Iris pigment epithelial cell (primary cell): ENCODE measurements at regions not wholly inside any gene's neighbourhood (a gene's known extent, or its start where the extent isn't known, plus 50 kb on each side); places are given as distances from the start of the nearest gene placed in this dataset.
A peak's percentile ranks its signal among the peaks of the same experiment; 100 is the strongest.
"Not testable (repeated sequence)": the region's sequence is repeated elsewhere in the genome, so short reads cannot be mapped to it uniquely, and the experiment has no call there.

Experiments used
- DNase-seq: peaks from one replicate; pipeline ENCODE4 v3.0.0-alpha.2; 2011; ENCODE audit warnings: low read depth

GRCh38 chr5:152178350-152178699, 226.8 kb downstream of the NMUR2 start:
- no peak for DNase-seq

GRCh38 chr5:152177626-152178349, 227.3 kb downstream of the NMUR2 start:
- DNase-seq, result no peak

- no peak for DNase-seq
Measured at GRCh38 chr5:152171888-152172287, 233.2 kb downstream of the NMUR2 start.

- no peak for DNase-seq
Measured at GRCh38 chr5:152170350-152170749, 234.7 kb downstream of the NMUR2 start.

- no peak for DNase-seq
Measured at GRCh38 chr5:152164860-152165259, 240.2 kb upstream of the GLRA1 start.

GRCh38 chr5:152159894-152160293, 235.2 kb upstream of the GLRA1 start:
- DNase-seq, result not testable (repeated sequence)

GRCh38 chr5:152154452-152154851, 229.8 kb upstream of the GLRA1 start:
- not testable (repeated sequence) for DNase-seq

GRCh38 chr5:152151940-152152339, 227.3 kb upstream of the GLRA1 start:
- no peak for DNase-seq

- no peak for DNase-seq
Measured at GRCh38 chr5:152151113-152151512, 226.5 kb upstream of the GLRA1 start.

GRCh38 chr5:152147286-152147685, 222.6 kb upstream of the GLRA1 start:
- no peak for DNase-seq

- DNase-seq, result no peak
Measured at GRCh38 chr5:152146566-152146965, 221.9 kb upstream of the GLRA1 start.

- DNase-seq, result no peak
Measured at GRCh38 chr5:152144556-152144955, 219.9 kb upstream of the GLRA1 start.

- DNase-seq, result no peak
Measured at GRCh38 chr5:152144030-152144429, 219.4 kb upstream of the GLRA1 start.

- peak; percentile 48 for DNase-seq
Measured at GRCh38 chr5:152142840-152143469, 218.3 kb upstream of the GLRA1 start.

- DNase-seq, result peak; percentile 3
Measured at GRCh38 chr5:152140347-152140746, 215.7 kb upstream of the GLRA1 start.

GRCh38 chr5:152137063-152137462, 212.4 kb upstream of the GLRA1 start:
- no peak for DNase-seq

- no peak for DNase-seq
Measured at GRCh38 chr5:152136321-152136720, 211.7 kb upstream of the GLRA1 start.

GRCh38 chr5:152135827-152136226, 211.2 kb upstream of the GLRA1 start:
- DNase-seq, result no peak

GRCh38 chr5:152125661-152126205, 201.1 kb upstream of the GLRA1 start:
- DNase-seq, result no peak

GRCh38 chr5:152124409-152125041, 199.9 kb upstream of the GLRA1 start:
- DNase-seq, result no peak

- no peak for DNase-seq
Measured at GRCh38 chr5:152118676-152119470, 194.2 kb upstream of the GLRA1 start.

- DNase-seq, result no peak
Measured at GRCh38 chr5:152116934-152117333, 192.3 kb upstream of the GLRA1 start.
